ENCODE measurements at regions not wholly inside any gene's neighbourhood (a gene's known extent, or its start where the extent isn't known, plus 50 kb on each side); places are given as distances from the start of the nearest gene placed in this dataset.

- TF ChIP-seq POLR2A (IDR thresholded peaks at IDR 0.05; ENCODE audit: control extremely low read depth in 1 of 2, low read depth in 2 of 2, low read length in 2 of 2) (no peak), USF2 (IDR thresholded peaks at IDR 0.05; ENCODE audit: low read length) (no peak; the same call in 1 of the 2 replicates)
These were observed 235.4 kb downstream of the HNRNPD start for GRCh38 chr4:82138374-82138773.

All from H1 (cell line).